Ovary (tissue), 7 donors: ENCODE measurements at regions not wholly inside any gene's neighbourhood (a gene's known extent, or its start where the extent isn't known, plus 50 kb on each side); places are given as distances from the start of the nearest gene placed in this dataset.
"Not testable (repeated sequence)": the region's sequence is repeated elsewhere in the genome, so short reads cannot be mapped to it uniquely, and the experiment has no call there.

Experiments
- DNase-seq, 5 donors: peaks; one replicate each; pipeline ENCODE4 v3.0.0-alpha.2; 2019 to 2020
- H3K27ac ChIP-seq, 2 donors: fragments of 200-600 bp; one replicate each; pipeline versions ENCODE4 v1.5.1 to v1.8.0; 2019 to 2022
- H3K27me3 ChIP-seq: fragments of 200-600 bp; one replicate; pipeline ENCODE4 v1.8.0; 2022
- H3K36me3 ChIP-seq: fragments of 200-600 bp; sonication (generic); one replicate; pipeline ENCODE4 v1.5.1; 2019
- H3K4me1 ChIP-seq: one replicate; pipeline ENCODE4 v1.8.1; 2013; ENCODE audit warnings: mild to moderate bottlenecking, moderate library complexity; ENCODE audit not compliant: insufficient read depth
- H3K4me3 ChIP-seq: fragments of 200-600 bp; sonication (generic); one replicate; pipeline ENCODE4 v1.5.1; 2017
- H3K9me3 ChIP-seq, 2 donors: fragments of 200-600 bp in 1 of 2; sonication (generic) in 1 of 2; one replicate each; pipeline versions ENCODE4 v1.5.1 to v1.8.1; 2013 to 2019; ENCODE audit warnings: mild to moderate bottlenecking in 1 of 2, moderate library complexity in 1 of 2
- EP300 ChIP-seq: sonication (generic); formaldehyde crosslinking; IDR thresholded peaks from one replicate; pipeline ENCODE4 v1.6.1; 2017; ENCODE audit warnings: antibody characterized with exemption
- POLR2A ChIP-seq: fragments of 450-650 bp; IDR thresholded peaks from one replicate; pipeline ENCODE4 v1.6.1; 2017; ENCODE audit warnings: antibody characterized with exemption, mild to moderate bottlenecking, moderate library complexity
- WGBS, 3 donors: extraction: QIAGEN DNeasy Blood & Tissue Kit in 1 of 3; methylation state at CpG; one replicate each; pipeline versions ENCODE4 v1.1.5 to v1.1.7; 2013 to 2017; 5-methylcytosine and 5-hydroxymethylcytosine counted together
- intact Hi-C, 4 donors: fragments of 100-400 bp; cut with DNase I; formaldehyde crosslinking; loops; one replicate each; pipeline versions ENCODE4 v1.11.0 to v1.15.1; 2022 to 2023
- TF ChIP-seq, protein P1 (sequence below), 3 donors: fragments of 450-650 bp in 2 of 3; fragments of 200-600 bp in 1 of 3; IDR thresholded peaks; one replicate each; pipeline versions ENCODE4 v1.5.1 to v1.8.0; 2016 to 2022; ENCODE audit warnings: antibody characterized with exemption in 3 of 3, mild to moderate bottlenecking in 1 of 3
- donor health status: DM: no; HTN: no; CAD: no; lungs with moderate emphysema.
- donor health status: DM: no; HTN: no; CAD: no.
- donor health status: Bipolar disorder and iron deficiency.
- donor health status: DM: no; HTN: no; CAD: no.
- donor health status: DM: yes; HTN: yes; CAD: no.

DNA sequence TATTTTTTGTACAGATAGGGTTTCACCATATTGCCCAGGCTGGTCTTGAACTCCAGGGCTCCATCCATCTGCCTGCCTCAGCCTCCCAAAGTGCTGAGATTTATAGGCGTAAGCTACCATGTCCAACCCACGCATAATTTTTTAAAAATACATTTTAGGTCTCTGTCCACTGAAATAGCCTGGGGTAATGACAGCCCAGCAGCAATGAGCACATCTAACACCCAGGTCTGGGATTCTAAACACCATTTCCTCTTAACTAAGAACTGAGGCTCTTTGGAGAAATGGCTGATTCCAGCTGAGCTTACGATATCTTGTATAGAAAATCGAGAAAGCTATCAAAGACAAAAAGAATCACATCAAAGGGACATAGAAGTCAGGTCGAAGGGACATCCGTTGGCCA is 245.3 kb downstream of the PARN start:
- no peaks in the 10 kb centered on the region for H3K9me3 ChIP-seq
- intact Hi-C loops, result no loop called here
- WGBS, 3 donors, result 84 to 97% (median 96%) methylated on average over 6 of the region's 6 CpGs

DNA sequence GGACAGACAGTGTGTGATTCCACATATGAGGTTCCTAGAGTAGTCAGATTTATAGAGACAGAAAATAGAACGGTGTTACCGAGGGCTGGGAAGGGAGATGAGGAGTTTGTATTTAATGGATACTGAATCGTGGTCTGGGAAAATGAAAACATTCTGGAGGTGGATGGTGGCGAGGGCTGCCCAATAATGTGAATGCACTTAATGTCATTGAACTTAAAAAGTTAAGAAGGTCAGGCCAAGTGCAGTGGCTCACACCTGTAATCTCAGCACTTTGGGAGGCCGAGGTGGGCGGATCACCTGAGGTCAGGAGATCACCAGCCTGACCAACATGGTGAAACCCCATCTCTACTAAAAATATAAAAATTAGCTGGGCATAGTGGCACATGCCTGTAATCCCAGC is 246.2 kb downstream of the PARN start:
- WGBS, 3 donors, result 76 to 92% (median 88%) methylated on average over 6 of the region's 6 CpGs
- H3K27ac ChIP-seq, H3K27me3 ChIP-seq, H3K36me3 ChIP-seq, DNase-seq, H3K9me3 ChIP-seq, intact Hi-C loops, H3K4me3 ChIP-seq, H3K4me1 ChIP-seq: not testable (repeated sequence)

More for the DNA sequence above, 245.3 kb downstream of the PARN start:
- DNase-seq, result no peak
- TF ChIP-seq, protein P1, sequence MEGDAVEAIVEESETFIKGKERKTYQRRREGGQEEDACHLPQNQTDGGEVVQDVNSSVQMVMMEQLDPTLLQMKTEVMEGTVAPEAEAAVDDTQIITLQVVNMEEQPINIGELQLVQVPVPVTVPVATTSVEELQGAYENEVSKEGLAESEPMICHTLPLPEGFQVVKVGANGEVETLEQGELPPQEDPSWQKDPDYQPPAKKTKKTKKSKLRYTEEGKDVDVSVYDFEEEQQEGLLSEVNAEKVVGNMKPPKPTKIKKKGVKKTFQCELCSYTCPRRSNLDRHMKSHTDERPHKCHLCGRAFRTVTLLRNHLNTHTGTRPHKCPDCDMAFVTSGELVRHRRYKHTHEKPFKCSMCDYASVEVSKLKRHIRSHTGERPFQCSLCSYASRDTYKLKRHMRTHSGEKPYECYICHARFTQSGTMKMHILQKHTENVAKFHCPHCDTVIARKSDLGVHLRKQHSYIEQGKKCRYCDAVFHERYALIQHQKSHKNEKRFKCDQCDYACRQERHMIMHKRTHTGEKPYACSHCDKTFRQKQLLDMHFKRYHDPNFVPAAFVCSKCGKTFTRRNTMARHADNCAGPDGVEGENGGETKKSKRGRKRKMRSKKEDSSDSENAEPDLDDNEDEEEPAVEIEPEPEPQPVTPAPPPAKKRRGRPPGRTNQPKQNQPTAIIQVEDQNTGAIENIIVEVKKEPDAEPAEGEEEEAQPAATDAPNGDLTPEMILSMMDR (IDR thresholded peaks at IDR 0.05), result no peak
- TF ChIP-seq POLR2A, result no peak
- no peak for TF ChIP-seq EP300
- H3K4me1 ChIP-seq, result no peaks in the 10 kb centered on the region
- no peak overlapping the region for H3K27ac ChIP-seq
- no peaks in the 10 kb centered on the region for H3K36me3 ChIP-seq
- no peak overlapping the region for H3K4me3 ChIP-seq
- H3K27me3 ChIP-seq, result no peaks in the 10 kb centered on the region

DNA sequence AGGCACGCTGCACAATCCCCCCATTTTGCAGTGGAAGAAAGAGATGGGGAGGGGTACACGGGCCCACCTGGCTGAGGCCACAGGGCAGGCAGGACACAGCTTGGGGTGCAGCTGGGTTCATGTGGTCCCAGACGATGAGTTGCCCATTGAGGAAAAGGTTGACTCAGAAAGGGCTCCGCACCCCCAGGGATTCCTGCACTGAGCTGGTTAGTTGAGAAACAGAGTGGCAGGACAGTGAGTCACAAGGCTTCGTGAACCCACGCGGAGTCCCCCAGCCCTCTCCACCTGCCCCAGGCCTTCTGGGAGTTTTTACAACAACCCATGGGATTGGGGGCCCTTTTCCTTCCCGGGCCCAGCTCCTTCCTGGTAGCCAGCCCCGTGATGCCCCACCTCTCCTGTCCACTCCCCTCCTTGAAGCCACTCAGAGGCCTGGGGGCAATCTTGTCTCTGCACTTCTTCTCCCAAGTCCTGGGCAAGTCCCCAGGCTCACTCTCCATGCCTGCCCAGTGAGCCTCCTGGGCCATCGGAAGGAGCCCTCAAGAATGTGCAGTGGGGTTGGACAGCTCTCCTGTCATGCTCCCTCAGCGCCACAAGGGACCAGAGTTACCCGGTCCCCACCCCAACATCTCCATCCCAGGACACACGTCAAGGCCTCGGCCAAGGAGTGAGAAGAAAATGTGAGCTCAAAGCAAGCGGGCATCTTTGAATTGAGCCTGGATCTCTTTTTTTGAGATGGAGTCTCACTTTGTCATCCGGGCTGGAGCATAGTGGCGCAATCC is 251.2 kb downstream of the PARN start:
- Histone ChIP-seq H3K27ac (no peak overlapping the region), H3K36me3 (no peaks in the 10 kb centered on the region), H3K9me3 (no peaks in the 10 kb centered on the region), H3K4me3 (no peak overlapping the region), H3K4me1 (no peaks in the 10 kb centered on the region), H3K27me3 (no peaks in the 10 kb centered on the region)
- 93 to 96% (median 95%) methylated on average over 17 of the region's 17 CpGs for WGBS, 3 donors
- intact Hi-C loops, result no loop called here
- TF ChIP-seq EP300 (no peak), POLR2A (no peak)
- TF ChIP-seq, protein P1 (IDR thresholded peaks at IDR 0.05), result no peak
- DNase-seq, result no peak

DNA sequence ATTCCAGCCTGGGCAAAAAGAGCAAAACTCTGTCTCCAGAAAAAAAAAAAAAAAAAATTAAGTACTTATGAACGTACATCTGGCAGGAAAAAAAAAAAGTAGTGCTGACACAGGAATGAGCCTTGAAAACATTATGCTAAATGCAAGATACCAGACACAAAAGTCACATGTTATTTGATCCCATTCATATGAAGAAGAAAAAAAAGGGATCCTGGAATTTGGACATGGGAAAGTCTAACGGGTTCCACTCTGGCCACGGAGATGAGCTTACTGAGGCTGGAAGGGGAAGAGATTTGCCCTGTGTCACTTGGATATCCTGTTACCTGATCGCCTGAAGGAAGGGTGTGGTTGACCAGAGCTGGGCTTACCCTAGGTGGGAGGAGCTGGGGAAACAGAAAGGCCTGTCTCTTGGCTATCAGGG is 251.9 kb downstream of the PARN start:
- Histone ChIP-seq H3K27ac (no peak overlapping the region), H3K4me1 (no peaks in the 10 kb centered on the region), H3K36me3 (no peaks in the 10 kb centered on the region), H3K4me3 (no peak overlapping the region), H3K9me3 (no peaks in the 10 kb centered on the region), H3K27me3 (no peaks in the 10 kb centered on the region)
- no peak for DNase-seq
- intact Hi-C loops, result no loop called here
- 29 to 30% (median 30%) methylated on average over 4 of the region's 4 CpGs for WGBS, 3 donors
- TF ChIP-seq POLR2A (no peak), EP300 (no peak)
- TF ChIP-seq, protein P1 (IDR thresholded peaks at IDR 0.05), result no peak

DNA sequence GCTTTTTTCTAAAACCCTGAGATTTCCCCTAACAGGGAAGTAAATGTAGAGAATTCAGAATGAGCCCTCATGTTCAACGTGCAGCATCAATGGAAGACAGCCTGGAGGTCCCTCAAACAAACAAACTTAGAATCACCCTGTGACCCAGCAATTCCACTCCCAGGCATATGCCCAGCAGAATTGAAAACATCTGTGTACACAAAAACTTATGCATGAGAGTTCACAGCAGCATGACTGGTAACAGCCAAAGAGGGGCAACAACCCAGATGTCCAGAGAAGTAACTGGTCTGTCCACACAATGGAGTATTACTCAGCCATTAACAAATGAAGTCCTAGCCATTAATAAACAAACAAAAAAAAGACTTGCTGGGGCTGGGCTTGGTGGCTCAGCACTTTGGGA is 252.7 kb downstream of the PARN start:
- H3K9me3 ChIP-seq, result no peaks in the 10 kb centered on the region
- H3K27ac ChIP-seq, result no peak overlapping the region
- whole genome bisulfite sequencing, 3 donors, result 28 to 56% (median 30%) methylated on average over 1 of the region's 1 CpG
- DNase-seq, result no peak
- no peaks in the 10 kb centered on the region for H3K36me3 ChIP-seq
- H3K4me3 ChIP-seq, result no peak overlapping the region
- intact Hi-C loops, result no loop called here
- no peaks in the 10 kb centered on the region for H3K27me3 ChIP-seq
- no peaks in the 10 kb centered on the region for H3K4me1 ChIP-seq
- TF ChIP-seq EP300 (no peak), POLR2A (no peak)
- TF ChIP-seq, protein P1 (IDR thresholded peaks at IDR 0.05), result no peak
